ENCODE measurements at regions not wholly inside any gene's neighbourhood (a gene's known extent, or its start where the extent isn't known, plus 50 kb on each side); places are given as distances from the start of the nearest gene placed in this dataset.
"Not testable (repeated sequence)": the region's sequence is repeated elsewhere in the genome, so short reads cannot be mapped to it uniquely, and the experiment has no call there.

DNA sequence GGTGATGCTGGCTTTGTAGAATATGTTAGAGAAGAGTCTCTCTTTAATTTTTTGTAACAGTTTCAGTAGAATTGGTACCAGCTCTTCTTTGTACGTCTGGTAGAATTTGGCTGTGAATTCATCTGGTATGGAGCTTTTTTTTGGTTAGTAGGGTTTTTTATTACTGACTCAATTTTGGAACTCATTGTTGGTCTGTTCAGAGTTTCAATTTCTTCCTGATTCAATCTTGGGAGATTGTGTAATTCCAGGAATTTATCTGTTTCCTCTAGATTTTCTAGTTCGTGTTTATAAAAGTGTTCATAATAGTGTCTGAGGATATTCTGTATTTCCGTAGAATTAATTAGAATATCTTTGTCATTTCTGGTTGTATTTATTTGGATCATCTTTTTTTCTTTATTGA, 943.5 kb downstream of the TRIB2 start:
- H3K9me3 Mint-ChIP-seq, result peaks cover 2% of the 10 kb centered on the region
- no peaks in the 10 kb centered on the region for H3K4me1 Mint-ChIP-seq
- H3K36me3 Mint-ChIP-seq, result no peaks in the 10 kb centered on the region
- H3K27ac Mint-ChIP-seq, result no peak overlapping the region
- H3K27me3 Mint-ChIP-seq, result no peaks in the 10 kb centered on the region
- H3K4me3 Mint-ChIP-seq, result no peak overlapping the region
- ATAC-seq, result no peak

DNA sequence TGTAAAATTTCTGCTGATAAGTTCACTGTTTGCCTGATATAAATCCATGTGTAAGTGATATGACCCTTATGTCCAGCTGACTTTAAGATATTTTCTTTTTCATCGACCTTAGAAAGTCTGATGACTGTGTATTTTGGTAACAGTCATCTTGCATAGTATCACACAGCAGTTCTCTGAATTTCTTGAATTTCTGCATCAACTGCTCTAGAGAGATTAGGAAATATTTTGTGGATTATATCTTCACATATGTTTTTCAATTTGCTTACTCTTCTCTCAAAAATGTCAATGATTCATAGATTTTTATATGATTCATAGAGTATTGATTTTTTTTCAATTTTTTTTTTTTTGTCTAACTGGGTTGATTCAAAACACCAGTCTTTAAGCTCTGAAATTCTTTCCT, 945.3 kb downstream of the TRIB2 start:
- H3K36me3 Mint-ChIP-seq, result no peaks in the 10 kb centered on the region
- no peaks in the 10 kb centered on the region for H3K4me1 Mint-ChIP-seq
- no peaks in the 10 kb centered on the region for H3K27me3 Mint-ChIP-seq
- ATAC-seq, result no peak
- no peak overlapping the region for H3K27ac Mint-ChIP-seq
- no peak overlapping the region for H3K4me3 Mint-ChIP-seq
- H3K9me3 Mint-ChIP-seq, result peaks cover 2% of the 10 kb centered on the region

DNA sequence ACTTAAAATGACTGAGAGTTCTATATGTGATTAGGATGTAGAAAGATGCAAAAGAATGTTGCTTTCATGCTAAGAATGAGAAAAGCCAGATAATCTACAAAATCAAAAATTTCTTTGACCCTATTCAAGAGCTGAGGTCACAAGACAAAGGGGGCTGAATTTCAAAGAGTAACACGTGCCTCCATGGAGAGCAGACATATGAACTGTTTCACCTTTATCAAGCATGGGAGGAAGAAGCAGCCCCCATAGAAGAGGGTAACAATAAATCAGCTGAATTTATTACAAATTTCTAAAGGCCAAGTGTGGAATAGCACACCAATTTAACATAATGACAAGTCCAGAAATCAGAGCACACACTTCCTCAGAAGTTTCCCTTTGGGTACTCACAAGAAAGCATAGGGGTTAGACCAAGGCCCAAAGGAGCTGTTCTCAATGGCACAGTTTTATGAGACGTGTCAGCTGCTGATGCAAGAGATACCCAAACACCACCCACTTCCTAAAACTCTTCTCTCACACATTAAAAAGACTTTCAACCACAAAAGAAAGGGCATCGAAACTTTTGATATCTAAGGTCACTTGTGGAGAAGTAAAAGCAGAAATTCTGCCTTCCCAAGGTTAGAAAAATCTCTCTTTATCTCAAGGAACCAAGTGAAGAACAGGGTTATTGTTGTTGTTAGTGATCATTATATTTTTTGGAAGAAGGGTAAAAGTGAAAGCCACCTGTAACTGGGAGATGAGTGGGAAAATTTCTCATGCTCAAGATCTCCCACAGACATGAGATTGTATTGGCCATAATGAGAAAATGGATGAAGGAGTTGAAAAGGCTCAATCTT, 950.1 kb downstream of the TRIB2 start:
- Mint-ChIP-seq H3K9me3 (no peaks in the 10 kb centered on the region), H3K4me1 (no peaks in the 10 kb centered on the region), H3K36me3 (no peaks in the 10 kb centered on the region), H3K27me3 (no peaks in the 10 kb centered on the region), H3K27ac (no peak overlapping the region), H3K4me3 (no peak overlapping the region)
- ATAC-seq, result peak; percentile 69

DNA sequence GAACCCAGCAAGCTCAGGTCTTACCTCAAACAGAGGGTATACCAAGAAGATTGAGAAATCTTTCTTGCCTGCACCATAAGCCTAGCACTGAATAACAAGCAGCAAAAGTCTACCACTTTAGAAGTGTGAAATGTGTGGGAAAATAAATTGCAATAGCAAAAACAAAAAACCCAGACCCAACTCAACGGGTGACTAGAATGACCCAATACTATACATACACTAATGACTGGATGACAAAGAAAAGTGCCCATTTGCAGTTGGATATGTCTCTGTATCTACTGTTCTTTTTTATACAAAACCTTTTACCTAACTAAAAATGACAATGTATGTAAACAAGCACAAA, 950.6 kb downstream of the TRIB2 start:
- H3K4me1 Mint-ChIP-seq, result no peaks in the 10 kb centered on the region
- no peak for ATAC-seq
- H3K36me3 Mint-ChIP-seq, result no peaks in the 10 kb centered on the region
- H3K27me3 Mint-ChIP-seq, result no peaks in the 10 kb centered on the region
- no peak overlapping the region for H3K4me3 Mint-ChIP-seq
- no peak overlapping the region for H3K27ac Mint-ChIP-seq
- no peaks in the 10 kb centered on the region for H3K9me3 Mint-ChIP-seq

GRCh38 chr2:13669607-13670006, 952.9 kb downstream of the TRIB2 start:
- ATAC-seq, result no peak
- no peaks in the 10 kb centered on the region for H3K27me3 Mint-ChIP-seq
- H3K4me3 Mint-ChIP-seq, result no peak overlapping the region
- H3K4me1 Mint-ChIP-seq, result no peaks in the 10 kb centered on the region
- no peak overlapping the region for H3K27ac Mint-ChIP-seq
- H3K9me3 Mint-ChIP-seq, result no peaks in the 10 kb centered on the region
- no peaks in the 10 kb centered on the region for H3K36me3 Mint-ChIP-seq

DNA sequence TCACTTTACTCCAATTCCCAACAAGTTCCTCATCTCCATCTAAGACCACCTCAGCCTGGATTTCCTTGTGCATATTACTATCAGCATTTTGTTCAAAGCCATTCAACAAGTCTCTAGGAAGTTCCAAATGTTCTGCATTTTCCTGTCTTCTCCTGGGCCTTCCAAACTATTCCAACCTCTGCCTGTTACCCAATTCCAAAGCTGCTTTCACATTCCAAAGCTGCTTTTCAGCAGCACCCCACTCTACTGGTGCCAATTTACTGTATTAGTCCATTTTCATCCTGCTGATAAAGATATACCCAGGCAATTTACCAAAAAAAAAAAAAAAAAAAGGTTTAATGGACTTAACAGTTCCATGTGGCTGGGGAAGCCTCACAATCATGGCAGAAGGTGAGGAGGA, 957.1 kb downstream of the TRIB2 start:
- not testable (repeated sequence) for H3K36me3 Mint-ChIP-seq, H3K4me3 Mint-ChIP-seq, H3K27ac Mint-ChIP-seq, H3K4me1 Mint-ChIP-seq, H3K9me3 Mint-ChIP-seq, ATAC-seq, H3K27me3 Mint-ChIP-seq

DNA sequence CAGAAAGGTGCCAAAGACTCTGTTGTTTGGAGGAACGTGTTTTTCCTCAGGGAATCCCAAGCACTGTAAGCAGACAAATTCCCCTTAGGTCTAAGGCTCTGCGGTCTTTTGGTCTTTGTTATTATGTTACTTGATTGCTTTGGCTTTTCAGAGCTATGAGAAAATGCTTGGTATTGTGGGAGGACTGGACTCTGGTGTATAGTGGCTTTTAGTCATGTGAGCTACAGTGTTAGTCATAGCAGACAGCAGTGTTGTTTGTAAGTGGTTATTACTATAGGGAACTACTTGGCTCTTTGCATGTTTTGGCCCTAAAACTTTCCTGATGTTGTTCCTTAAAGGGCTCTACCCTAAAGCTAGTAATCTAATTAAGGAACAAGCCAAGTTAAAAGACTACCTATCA, 956.2 kb upstream of the LRATD1 start:
- Mint-ChIP-seq H3K27me3 (no peaks in the 10 kb centered on the region), H3K36me3 (no peaks in the 10 kb centered on the region), H3K27ac (no peak overlapping the region), H3K9me3 (peaks cover 3% of the 10 kb centered on the region), H3K4me3 (no peak overlapping the region), H3K4me1 (no peaks in the 10 kb centered on the region)
- no peak for ATAC-seq

DNA sequence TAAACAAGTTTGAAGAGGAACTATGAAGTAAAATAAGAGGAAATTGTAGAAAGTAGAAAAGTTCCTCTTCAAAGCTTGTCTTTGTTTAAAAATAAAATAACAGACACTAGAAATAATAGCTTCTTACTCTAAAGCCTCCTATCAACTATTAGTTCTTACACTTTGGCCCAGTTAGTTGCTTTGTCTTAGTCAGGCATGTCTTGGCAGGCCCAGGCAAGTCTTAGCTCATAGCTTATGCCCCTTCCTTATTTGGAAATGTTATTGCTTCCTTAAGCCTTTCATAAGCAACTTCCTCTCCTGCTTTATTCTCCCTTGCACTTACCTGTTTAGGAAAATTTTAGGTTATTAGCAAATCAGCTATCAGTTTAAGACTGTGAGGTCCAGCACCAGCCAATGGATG, 950.6 kb upstream of the LRATD1 start:
- no peak for ATAC-seq
- H3K9me3 Mint-ChIP-seq, result peaks cover 2% of the 10 kb centered on the region
- no peak overlapping the region for H3K4me3 Mint-ChIP-seq

GRCh38 chr2:13682540-13683272, 949.8 kb upstream of the LRATD1 start:
- ATAC-seq, result no peak
- no peaks in the 10 kb centered on the region for H3K4me1 Mint-ChIP-seq
- no peak overlapping the region for H3K4me3 Mint-ChIP-seq
- no peaks in the 10 kb centered on the region for H3K27me3 Mint-ChIP-seq
- peaks cover 2% of the 10 kb centered on the region for H3K9me3 Mint-ChIP-seq
- no peaks in the 10 kb centered on the region for H3K36me3 Mint-ChIP-seq
- no peak overlapping the region for H3K27ac Mint-ChIP-seq

More for the DNA sequence above, 950.6 kb upstream of the LRATD1 start:
- Mint-ChIP-seq H3K27me3 (no peaks in the 10 kb centered on the region), H3K36me3 (no peaks in the 10 kb centered on the region), H3K27ac (no peak overlapping the region), H3K4me1 (no peaks in the 10 kb centered on the region)

GRCh38 chr2:13686262-13686661, 946.3 kb upstream of the LRATD1 start:
- Mint-ChIP-seq H3K36me3 (no peaks in the 10 kb centered on the region), H3K4me3 (no peak overlapping the region), H3K4me1 (no peaks in the 10 kb centered on the region), H3K27ac (no peak overlapping the region), H3K27me3 (no peaks in the 10 kb centered on the region), H3K9me3 (peaks cover 2% of the 10 kb centered on the region)
- ATAC-seq, result no peak

DNA sequence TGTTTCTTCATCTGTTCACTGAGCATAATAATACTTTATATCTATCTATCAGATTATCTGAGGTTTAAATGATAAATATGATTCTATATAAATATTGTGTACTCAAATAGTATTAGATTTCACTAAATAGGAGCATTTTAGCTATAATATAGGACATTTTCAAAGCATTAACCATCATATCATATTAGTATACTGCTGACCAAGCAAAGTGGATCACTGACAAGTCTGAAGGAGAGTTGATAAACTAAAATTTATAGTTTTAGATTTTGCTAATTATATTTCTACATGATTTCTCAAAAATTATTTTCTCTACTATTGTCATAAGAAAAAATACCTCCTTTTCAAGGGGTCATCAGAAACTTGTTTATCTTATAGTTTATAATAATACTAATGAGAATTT, 937.8 kb upstream of the LRATD1 start:
- Mint-ChIP-seq H3K4me3 (no peak overlapping the region), H3K9me3 (no peaks in the 10 kb centered on the region), H3K27ac (no peak overlapping the region), H3K36me3 (no peaks in the 10 kb centered on the region), H3K27me3 (no peaks in the 10 kb centered on the region), H3K4me1 (no peaks in the 10 kb centered on the region)
- no peak for ATAC-seq

DNA sequence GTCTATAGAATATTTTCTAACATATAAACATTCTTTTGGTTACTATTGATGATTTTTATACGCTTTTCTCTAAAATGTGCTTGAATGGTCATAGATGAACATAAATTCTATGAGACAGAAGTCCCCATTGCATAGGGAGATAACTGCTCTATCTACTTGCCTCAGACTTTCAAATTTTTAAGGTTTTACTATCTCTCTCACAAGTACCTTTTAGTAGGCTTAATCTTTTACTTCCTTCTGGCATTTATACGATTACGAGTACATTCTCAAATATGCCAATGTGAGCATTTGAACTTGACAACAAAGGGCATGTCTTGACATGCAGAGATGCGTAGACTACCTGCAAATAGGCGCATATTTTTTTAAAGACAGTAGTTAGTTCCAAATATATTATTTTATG, 935.9 kb upstream of the LRATD1 start:
- no peak for ATAC-seq

GRCh38 chr2:13698847-13699246, 933.7 kb upstream of the LRATD1 start:
- H3K27ac Mint-ChIP-seq, result no peak overlapping the region
- H3K27me3 Mint-ChIP-seq, result no peaks in the 10 kb centered on the region
- H3K9me3 Mint-ChIP-seq, result no peaks in the 10 kb centered on the region
- H3K4me3 Mint-ChIP-seq, result no peak overlapping the region
- no peak for ATAC-seq
- no peaks in the 10 kb centered on the region for H3K4me1 Mint-ChIP-seq
- H3K36me3 Mint-ChIP-seq, result no peaks in the 10 kb centered on the region

More for the DNA sequence above, 935.9 kb upstream of the LRATD1 start:
- Mint-ChIP-seq H3K36me3 (no peaks in the 10 kb centered on the region), H3K27ac (no peak overlapping the region), H3K4me3 (no peak overlapping the region), H3K4me1 (no peaks in the 10 kb centered on the region), H3K27me3 (no peaks in the 10 kb centered on the region), H3K9me3 (no peaks in the 10 kb centered on the region)

- H3K27me3 Mint-ChIP-seq, H3K9me3 Mint-ChIP-seq, H3K36me3 Mint-ChIP-seq, H3K4me1 Mint-ChIP-seq, H3K4me3 Mint-ChIP-seq, ATAC-seq, H3K27ac Mint-ChIP-seq: not testable (repeated sequence)
Measured at GRCh38 chr2:13699939-13700338, 932.6 kb upstream of the LRATD1 start.

GRCh38 chr2:13711154-13711553, 921.4 kb upstream of the LRATD1 start:
- no peaks in the 10 kb centered on the region for H3K27me3 Mint-ChIP-seq
- no peaks in the 10 kb centered on the region for H3K36me3 Mint-ChIP-seq
- no peak for ATAC-seq
- no peak overlapping the region for H3K4me3 Mint-ChIP-seq
- peaks cover 3% of the 10 kb centered on the region for H3K9me3 Mint-ChIP-seq
- H3K4me1 Mint-ChIP-seq, result no peaks in the 10 kb centered on the region
- no peak overlapping the region for H3K27ac Mint-ChIP-seq

GRCh38 chr2:13714466-13714865, 918.1 kb upstream of the LRATD1 start:
- Mint-ChIP-seq H3K27me3 (no peaks in the 10 kb centered on the region), H3K9me3 (peaks cover under 1% of the 10 kb centered on the region), H3K27ac (no peak overlapping the region), H3K4me3 (no peak overlapping the region), H3K4me1 (no peaks in the 10 kb centered on the region), H3K36me3 (no peaks in the 10 kb centered on the region)
- no peak for ATAC-seq

Measured in stimulated activated memory B cell treated with anti-CD40 and anti-IgM and Interleukin-4, amounts not matched to agents 10 μg/mL and 1 μg/mL and 100 μg/mL, for 72 hours (primary cell).